GM21529 (cell line): ENCODE measurements at regions not wholly inside any gene's neighbourhood (a gene's known extent, or its start where the extent isn't known, plus 50 kb on each side); places are given as distances from the start of the nearest gene placed in this dataset.
"Not testable (repeated sequence)": the region's sequence is repeated elsewhere in the genome, so short reads cannot be mapped to it uniquely, and the experiment has no call there.

Experiments
- ATAC-seq: cut with Tn5 transposase; IDR thresholded peaks from one replicate; pipeline ENCODE4 v1.9.1; 2021; ENCODE audit not compliant: unreplicated experiment

DNA sequence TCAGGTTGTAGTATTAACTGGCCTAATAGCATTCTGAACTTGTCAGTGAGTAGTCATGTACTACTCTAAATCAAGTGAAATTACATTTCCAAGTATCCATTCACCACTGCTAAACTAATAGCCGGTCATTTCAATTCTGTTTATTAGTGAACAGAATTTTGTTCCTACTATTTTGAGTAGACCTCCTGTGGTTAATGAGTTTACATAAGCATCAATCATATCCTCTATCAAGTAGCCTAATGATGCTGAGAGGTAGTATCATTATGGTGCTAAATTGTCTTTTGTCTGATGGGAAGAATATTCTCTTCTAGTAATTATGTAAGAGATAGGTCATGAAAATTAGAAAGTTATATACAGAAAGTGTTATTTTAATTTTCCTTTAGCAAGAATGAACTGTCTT lies 602.8 kb downstream of the KCNT2 start:
- no peak for ATAC-seq

DNA sequence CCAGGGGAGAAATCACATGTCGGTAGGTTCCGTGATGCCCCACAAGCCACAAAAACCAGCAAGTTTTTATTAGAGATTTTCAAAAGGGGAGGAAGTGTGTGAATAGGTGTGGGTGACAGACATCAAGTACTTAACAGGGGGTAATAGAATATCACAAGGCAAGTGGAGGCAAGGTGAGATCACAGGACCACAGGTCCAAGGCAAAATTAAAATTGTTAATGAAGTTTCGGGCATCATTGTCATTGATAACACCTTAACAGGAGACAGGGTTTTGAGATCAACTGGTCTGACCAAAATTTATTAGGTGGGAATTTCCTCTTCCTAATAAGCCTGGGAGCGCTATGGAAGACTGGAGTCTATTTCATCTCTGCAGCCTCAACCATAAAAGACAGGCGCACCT lies 603.9 kb downstream of the KCNT2 start:
- ATAC-seq: not testable (repeated sequence)

DNA sequence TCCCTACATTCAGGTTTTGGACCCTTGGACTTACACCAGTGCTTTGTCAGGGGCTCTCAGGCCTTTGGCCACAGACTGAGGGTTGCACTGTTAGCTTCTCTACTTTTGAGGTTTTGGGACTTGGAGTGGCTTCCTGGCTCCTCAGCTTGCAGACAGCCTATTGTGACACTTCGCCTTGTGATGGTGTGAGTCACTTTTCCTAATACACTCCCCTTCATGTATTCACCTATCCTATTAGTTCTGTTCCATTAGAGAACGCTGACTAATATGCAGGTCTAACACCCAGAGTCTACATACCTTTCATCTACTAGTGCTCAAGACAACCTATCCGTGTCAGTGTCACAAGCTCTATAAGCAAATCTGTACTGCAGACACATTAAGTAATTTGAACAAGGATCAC lies 605.3 kb downstream of the KCNT2 start:
- ATAC-seq: no peak

DNA sequence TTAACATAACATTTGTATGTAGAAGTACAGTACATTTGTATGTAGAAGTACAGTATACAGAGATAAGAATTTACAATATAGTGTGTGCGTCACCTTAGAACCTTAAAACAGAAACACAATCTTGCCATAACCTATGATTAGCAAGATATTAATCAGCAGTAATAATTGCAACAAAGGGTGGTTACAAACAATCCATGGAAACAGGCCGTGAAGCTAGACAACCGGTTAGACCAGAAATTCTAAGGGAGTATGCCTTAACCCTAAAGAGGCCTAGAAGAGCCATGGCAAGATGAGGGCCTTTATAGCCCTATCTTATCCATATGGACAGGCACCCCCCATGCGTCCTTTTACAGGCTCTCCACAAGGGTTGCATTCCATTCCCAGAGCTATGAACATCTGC lies 605.9 kb downstream of the KCNT2 start:
- not testable (repeated sequence) for ATAC-seq

DNA sequence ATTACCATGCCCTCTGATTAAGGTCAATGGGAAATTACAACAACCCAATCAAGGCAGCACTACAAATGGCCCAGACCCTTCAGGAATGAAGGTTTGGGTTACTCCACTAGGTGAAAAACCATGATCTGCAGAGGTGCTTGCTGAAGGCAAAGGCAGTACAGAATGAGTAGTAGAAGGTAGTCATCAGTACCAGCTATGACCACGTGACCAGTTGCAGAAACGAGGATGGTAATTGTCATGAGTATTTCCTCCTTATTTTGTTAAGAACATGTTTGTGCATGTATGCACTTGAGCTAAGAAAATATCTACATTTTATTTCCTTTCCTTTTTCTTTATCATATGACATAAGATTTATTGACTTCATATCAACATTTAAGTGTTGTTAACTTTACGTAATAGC lies 607.1 kb downstream of the KCNT2 start:
- ATAC-seq: no peak

DNA sequence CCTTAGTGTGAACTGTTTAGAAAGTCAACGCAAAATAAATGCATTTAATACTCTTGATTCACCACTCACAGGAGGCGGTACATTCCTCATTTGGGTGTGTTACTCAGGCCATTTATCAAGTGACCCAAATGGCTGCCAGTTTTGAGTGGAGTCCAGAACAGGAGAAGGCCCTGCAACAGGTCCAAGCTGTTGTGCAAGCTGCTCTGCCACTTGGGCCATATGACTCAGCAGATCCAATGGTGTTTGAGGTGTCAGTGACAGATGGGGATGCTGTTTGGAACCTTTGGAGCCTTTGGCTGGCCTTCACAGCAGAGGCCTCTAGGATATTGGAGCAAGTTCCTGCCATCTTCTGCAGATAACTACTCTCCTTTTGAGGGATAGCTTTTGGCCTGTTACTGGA lies 609.2 kb downstream of the KCNT2 start:
- ATAC-seq: no peak

DNA sequence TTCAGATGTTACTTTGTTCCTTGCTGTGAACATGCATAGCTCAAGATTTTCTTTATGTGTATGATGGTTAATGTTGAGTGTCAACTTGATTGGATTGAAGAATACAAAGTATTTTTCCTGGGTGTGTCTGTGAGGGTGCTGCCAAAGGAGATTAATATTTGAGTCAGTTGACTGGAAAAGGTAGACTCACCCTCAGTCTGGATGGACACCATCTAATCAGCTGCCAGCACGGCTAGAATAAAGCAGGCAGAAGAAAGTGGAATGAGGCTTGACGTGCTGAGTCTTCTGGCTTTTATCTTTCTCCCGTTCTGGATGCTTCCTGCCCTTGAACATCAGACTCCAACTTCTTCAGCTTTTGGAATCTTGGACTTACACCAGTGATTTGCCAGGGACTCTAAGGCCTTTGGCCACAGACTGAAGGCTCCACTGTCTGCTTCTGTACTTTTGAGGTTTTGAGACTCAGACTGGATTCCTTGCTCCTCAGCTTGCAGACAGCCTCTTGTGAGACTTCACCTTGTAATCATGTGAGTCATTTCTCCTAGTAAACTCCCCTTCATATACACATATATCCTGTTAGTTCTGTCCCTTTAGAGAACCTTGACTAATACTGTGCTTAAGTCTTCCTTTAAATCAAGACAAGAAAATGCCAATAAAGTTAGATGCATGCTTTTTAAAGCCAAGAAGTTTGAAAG lies 626.6 kb downstream of the KCNT2 start:
- no peak for ATAC-seq

DNA sequence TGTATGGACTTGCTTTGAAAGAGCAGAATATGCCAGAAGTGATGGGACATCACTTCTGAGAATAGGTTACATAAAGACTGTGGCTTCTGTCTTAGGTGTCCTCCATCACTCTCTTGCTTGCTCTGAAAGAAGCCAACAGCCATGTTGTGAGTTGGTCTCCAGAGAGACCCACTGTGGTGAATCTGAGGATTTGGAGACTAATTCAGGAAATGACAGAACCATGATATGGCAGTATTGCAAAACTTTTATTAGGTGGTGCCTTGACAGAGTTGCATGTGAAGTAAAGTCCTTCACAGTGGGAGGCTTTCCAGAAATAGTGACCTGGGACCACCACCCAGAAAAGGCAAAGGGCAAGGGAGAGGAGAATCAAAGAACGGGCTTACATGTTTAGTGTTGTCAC lies 628.6 kb downstream of the KCNT2 start:
- no peak for ATAC-seq

DNA sequence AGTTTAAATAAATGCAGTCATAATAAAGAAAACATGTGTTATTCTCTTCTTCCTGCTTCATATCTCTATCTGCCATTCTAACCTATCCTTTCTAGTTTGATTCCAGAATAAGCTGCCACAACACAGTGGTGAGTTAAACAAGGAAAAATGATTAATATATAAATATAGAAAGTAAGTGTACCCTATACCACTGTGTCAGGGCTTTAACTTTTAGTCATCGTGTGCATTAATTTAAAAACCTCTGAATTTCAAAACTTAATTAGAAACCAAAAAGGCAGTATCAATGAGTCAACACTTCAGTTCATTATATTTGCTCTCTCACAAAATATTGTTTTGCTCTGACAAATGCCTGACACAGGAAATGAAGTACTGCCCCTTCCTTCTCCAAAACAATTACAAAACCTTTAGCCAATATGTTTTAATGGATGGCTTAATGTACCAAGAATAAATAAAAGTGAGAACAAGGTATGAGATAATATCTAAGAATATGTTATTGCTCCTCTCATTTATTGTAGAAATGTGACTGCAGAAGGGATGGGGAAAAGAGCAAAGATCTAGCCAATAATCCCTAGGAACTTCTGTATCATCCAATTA lies 634.8 kb downstream of the KCNT2 start:
- ATAC-seq: no peak

DNA sequence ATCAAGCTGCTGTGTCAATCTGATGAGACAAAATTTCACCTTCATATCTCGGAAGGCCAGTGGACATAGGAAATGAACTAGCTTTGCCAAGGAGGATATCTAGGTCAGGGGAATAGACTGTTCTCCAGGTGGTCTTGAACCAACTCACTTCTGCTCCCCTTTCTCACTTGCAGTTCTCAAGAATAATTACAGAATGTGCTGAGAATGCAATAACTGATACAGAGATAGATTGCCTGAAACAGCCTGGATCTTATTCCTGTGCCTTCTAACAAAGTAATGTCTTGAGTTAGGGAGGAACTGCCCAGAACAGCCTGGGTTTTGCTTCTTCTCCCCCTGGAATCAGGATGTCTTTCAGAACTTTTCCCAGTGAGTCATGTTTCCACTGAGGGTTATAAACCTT lies 636.7 kb downstream of the KCNT2 start:
- no peak for ATAC-seq

DNA sequence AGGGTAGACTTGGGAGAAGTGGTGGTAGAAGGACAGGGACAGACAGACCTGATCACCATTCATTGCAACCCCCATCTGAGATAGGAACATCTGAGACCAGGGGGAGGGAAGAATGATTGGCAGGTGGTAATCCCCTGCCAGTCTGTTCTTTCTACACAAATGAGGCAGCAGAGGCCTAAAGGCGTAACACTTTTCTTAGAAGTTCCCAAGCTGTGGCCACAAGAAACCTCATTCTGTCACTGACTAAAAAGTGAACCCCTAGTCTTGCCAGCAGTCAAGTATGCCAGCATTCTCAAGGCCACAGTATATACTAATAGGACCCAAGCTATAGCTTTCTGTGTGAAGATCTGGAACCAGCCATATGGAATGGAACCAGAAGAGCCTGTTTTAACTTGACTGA lies 638.0 kb downstream of the KCNT2 start:
- ATAC-seq: no peak

DNA sequence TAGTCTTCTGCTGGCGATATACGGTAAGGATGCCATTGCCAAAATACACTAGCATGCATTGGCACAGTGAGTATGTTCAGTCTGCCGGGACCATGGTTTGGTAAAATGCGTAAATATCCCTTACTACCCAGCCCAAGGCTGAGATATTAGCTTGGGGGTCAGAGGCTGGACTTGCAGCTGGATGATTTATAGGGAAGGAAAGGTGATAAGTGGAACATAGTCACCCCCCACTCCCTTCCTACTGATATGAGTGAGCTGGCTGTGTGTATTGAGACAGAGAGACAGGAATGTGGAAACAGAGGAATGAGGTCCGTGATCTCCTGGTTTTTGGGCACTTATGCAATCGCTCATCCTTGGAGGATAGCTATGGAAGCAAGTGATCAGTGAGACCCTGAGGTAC lies 642.8 kb downstream of the KCNT2 start:
- ATAC-seq: no peak

DNA sequence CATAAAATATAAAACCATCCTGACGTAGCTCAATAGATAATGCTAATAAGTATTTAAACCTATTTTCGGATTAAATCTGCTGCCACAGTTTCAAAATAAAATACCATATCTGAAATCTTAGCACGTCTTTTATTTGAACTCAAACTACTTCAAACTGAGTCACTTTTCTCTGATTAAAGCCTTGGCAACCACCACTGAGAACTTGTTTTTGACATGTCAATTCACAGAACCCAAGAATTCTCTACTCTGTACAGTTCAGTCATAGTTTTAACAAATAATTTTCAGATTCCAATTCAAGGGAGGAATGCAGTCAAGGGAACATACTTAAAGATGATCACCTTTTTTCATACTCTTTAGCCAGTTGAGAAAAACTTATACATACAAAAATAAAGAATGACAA lies 643.2 kb downstream of the KCNT2 start:
- no peak for ATAC-seq

DNA sequence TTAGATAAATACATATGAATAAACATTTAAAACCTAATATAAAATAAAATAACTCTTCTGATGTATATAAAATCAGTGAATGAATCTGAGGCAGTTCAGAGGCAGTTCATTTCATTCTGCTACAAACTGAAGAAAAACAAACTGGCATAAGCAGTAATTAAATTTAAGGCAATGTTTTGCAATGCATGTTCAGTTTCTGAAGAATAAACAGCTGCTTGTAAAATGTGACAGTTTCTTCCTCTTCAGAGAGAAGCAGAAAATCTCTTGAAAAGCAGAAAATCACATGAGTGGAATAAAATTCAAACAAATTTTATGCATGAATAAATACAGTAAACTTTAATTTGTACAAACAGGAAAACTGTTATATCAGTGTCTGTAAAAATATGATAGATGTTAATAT lies 643.7 kb downstream of the KCNT2 start:
- ATAC-seq: no peak

DNA sequence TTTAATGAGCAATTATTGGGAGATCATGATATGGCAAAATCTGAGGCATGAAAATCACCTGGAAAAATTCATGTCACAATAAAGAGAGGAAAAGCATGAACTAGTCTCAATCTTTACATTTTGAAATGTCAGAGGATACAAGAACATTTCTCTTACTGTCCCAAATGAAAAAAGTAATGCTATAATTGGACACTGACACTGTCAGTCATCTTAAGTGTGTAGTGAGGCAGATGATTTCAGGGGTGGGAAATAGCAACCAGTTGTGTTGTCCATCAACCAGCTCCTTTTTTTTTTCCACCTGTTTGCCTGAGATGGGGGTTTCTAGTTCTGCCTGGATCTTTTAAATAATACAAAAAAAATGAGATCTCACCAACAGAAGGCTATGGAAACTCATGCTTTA lies 646.2 kb downstream of the KCNT2 start:
- ATAC-seq: no peak

DNA sequence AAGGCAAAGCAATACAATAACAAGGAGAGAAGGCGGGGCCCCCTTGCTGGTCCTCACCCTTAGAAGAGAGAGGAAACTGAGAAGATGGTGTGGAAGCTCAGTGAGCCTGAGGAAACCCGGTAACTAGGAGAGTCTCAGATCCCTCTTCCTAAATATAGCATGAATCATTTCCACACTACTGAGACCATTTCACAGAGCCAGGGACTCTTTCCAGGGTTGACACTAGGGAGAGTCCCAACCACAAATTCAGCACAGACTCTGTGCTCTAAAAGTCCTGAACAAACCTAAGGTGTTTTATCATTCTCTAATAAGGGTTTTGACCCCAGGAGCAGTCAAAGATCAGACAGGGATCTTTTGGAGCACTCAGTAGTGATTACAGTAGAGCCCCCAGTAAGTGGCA lies 647.7 kb downstream of the KCNT2 start:
- no peak for ATAC-seq

DNA sequence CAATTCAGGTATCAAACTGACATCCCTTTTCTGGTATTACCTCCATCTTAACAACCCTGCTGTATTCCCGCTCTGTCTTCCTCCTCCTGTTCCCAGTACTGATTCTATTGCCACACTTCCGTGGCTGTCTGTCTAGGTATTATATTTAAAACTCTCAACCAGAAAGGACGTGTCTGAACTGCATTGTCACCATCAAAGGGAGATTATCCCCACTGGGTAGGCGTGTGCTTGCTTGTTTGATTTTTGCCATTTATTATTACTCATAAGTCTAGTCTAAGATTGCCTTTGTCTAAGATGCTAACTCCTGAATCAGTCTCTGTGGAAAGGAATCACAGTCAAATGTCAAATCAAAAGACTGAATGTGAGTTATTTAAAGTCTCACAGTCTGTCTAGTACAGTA lies 650.1 kb downstream of the KCNT2 start:
- ATAC-seq: no peak

DNA sequence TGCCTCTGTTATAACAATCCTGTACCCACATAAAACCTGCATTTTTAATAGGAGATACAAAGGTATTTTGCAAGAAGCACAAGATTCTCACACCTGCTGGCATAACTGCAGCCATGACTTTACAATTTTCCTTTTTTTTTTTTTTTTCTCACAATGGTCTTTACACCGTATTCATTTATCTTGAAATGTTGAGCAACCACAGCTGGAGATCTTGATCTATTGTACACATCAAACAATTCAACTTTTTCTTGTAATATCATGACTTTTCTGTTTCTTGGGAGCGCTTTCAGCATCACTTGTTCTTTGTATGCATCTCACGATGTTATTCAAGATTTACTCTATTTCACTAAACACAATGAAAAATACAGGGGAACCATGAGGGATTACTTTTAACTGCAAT lies 651.4 kb downstream of the KCNT2 start:
- ATAC-seq: no peak

DNA sequence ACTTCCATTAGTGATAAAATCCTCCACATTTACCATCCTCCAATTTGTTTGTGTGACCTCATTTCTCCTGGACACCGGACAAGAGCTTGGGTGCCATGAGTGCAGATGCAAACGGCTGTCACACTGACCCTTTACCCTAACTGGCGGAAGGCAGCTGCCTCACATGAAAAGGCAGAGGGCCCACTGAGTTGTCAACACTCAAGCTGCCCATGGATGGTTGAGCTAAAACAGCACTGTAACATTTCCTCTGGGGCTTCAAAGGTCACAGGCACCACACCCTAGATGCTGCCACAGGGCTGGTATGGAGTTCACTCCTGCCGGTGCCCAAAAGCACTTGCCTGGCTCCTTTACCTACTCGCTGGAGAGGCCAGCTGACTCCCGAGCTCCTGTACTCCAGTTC lies 653.4 kb downstream of the KCNT2 start:
- ATAC-seq: no peak

DNA sequence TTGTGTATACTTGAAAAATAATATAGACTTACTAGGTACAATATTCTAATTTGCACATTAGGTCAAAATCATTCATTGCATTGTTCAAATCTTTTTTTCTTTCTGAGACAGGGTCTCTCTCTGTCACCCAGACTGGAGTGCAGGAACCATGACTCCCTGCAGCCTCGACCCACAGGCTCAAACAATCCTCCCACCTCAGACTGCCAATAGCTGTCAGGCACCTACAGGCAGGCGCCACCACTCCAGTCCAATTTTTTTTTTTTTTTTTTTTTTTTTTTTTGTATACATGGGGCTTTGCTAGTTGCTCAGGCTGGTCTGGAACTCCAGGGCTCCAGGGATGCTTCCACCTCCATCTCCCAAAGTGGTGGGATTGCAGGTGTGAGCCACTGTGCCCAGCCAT lies 656.9 kb downstream of the KCNT2 start:
- ATAC-seq: no peak

DNA sequence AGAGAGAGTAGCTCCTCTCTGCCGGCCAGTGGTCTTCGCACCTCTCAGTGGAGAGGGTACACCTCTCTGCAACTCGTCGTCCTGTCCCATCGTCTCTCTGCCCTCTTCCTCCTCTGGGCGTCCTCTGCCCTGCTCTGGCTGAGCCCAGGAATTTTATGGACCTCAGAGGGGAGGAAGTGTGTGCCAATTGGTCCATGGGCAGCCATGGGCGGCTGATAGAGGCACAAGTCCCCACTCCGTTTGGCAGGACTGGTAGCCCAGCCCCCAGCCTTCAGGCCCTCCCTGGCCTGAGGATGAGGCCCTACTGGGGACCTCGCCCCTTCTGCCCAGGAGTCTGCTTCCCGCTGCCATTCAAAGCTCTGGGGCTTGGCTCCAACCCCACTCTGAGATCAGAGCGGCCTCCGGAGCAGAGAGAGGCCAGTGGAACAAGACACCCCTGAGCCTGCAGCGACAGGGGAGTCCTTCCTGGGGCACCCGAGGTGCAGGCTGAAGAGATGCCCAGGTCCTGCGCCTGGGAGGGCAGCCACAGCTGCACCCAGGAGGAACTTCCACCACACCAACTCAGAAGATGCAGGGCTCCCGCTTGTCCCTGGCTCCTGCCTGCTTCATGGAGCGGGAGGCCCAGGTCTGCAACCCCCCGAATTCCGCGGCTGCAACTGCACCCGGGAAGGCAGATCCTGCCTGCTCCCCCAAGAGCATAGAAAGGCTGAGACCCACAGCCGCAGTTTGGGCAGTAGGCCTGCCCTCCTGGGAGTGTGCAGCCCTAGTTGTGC lies 659.9 kb downstream of the KCNT2 start:
- ATAC-seq: no peak

DNA sequence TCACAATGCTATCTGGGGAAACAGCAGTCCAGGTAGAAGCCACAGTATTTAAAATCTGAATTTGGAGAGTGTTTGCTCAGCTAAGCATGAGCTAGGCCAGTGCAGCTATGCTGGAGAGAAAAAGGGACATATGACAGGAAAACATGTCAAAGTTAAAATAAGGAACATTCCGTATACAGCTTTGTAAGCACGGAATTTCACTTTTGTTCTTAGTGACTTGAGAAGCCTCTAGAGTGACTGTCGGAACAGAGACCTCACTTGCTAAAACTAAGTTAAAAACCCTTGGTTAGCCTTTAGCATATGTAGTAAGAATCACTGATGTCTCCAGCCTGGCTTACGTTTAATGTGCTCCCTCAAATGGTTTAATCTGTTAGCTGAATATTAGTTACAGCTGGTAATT lies 661.7 kb downstream of the KCNT2 start:
- no peak for ATAC-seq
